ENCODE measurements at regions not wholly inside any gene's neighbourhood (a gene's known extent, or its start where the extent isn't known, plus 50 kb on each side); places are given as distances from the start of the nearest gene placed in this dataset.

- TF ChIP-seq NKRF (conservative IDR thresholded peaks at IDR 0.05) (no peak), RELB (IDR thresholded peaks at IDR 0.05; ENCODE audit: low read depth) (no peak), JUND (IDR thresholded peaks at IDR 0.05; ENCODE audit: low read depth, low read length) (no peak), EZH2 (IDR thresholded peaks at IDR 0.05; ENCODE audit: borderline replicate concordance, control insufficient read depth, low read depth, low read length) (no peak), REST (IDR thresholded peaks at IDR 0.05; ENCODE audit: low read depth, low read length) (no peak), EP300 (IDR thresholded peaks at IDR 0.05; ENCODE audit: borderline replicate concordance in 1 of 2, control insufficient read depth in 1 of 2, low read depth in 2 of 2, low read length in 2 of 2) (no peak), SMARCA5 (IDR thresholded peaks at IDR 0.05) (no peak), E4F1 (IDR thresholded peaks at IDR 0.05; ENCODE audit: borderline replicate concordance, partially characterized antibody) (no peak), MAX (IDR thresholded peaks at IDR 0.05; ENCODE audit: low read depth, low read length) (no peak), ZNF592 (IDR thresholded peaks at IDR 0.05) (no peak), CREM (IDR thresholded peaks at IDR 0.05; ENCODE audit: low read depth) (no peak), ZNF274 (IDR thresholded peaks at IDR 0.05; ENCODE audit: insufficient read depth, insufficient read length) (no peak), KAT2A (conservative IDR thresholded peaks at IDR 0.05; ENCODE audit: control insufficient read depth, low read depth, low read length) (no peak)
Measured at GRCh38 chr7:17171427-17171826, 127.0 kb upstream of the AHR start (continued).
